WTC11 (cell line): ENCODE measurements at regions not wholly inside any gene's neighbourhood (a gene's known extent, or its start where the extent isn't known, plus 50 kb on each side); places are given as distances from the start of the nearest gene placed in this dataset.

Experiments used
- ATAC-seq: fragments of 200-7000 bp; cut with Tn5 transposase; 2 replicates; pipeline ENCODE4 v1.10.0; 2021; ENCODE audit warnings: mild to moderate bottlenecking, moderate library complexity
- CTCF ChIA-PET: fragments of 300-600 bp; sonication (Branson Sonifier 250); formaldehyde crosslinking; loops from one replicate; lab custom pipeline; 2021; ENCODE audit warnings: antibody characterized with exemption; lab: Charles Lee
- POLR2A ChIA-PET: fragments of 350-600 bp; sonication (Branson Sonifier 250); formaldehyde crosslinking; loops from one replicate; lab custom pipeline; 2021; ENCODE audit warnings: antibody characterized with exemption; lab: Charles Lee
- DNase-seq: peaks from one replicate; pipeline ENCODE4 v3.0.0; 2021; ENCODE audit warnings: low spot score
- H3K27ac Mint-ChIP-seq: 2 replicates; pipeline ENCODE4 v1.8.0; 2021; ENCODE audit warnings: mixed read lengths
- H3K27me3 Mint-ChIP-seq: 2 replicates; pipeline ENCODE4 v1.8.0; 2021; ENCODE audit warnings: low read depth, mild to moderate bottlenecking, moderate library complexity, mixed read lengths
- H3K36me3 Mint-ChIP-seq: 2 replicates; pipeline ENCODE4 v1.8.0; 2021; ENCODE audit warnings: mixed read lengths
- H3K4me1 Mint-ChIP-seq: 2 replicates; pipeline ENCODE4 v1.8.0; 2022; ENCODE audit warnings: mixed read lengths
- H3K4me3 Mint-ChIP-seq: 2 replicates; pipeline ENCODE4 v1.8.0; 2021; ENCODE audit warnings: mild to moderate bottlenecking, moderate library complexity, mixed read lengths
- H3K9me3 Mint-ChIP-seq: 2 replicates; pipeline ENCODE4 v1.8.0; 2021; ENCODE audit warnings: mixed read lengths
- AFF4 ChIP-seq: sonication (generic); formaldehyde crosslinking; IDR thresholded peaks from 2 replicates; pipeline ENCODE4 v1.8.1; 2023; ENCODE audit warnings: mild to moderate bottlenecking, missing genetic modification reagents, borderline replicate concordance
- ATF2 ChIP-seq: sonication (generic); formaldehyde crosslinking; IDR thresholded peaks from 2 replicates; pipeline ENCODE4 v1.8.1; 2022; ENCODE audit warnings: low read depth, missing genetic modification reagents, borderline replicate concordance
- CTCF ChIP-seq: fragments of 200-600 bp; IDR thresholded peaks from 2 replicates; pipeline ENCODE4 v1.8.0; 2022; ENCODE audit warnings: antibody characterized with exemption
- E2F5 ChIP-seq: sonication (generic); formaldehyde crosslinking; IDR thresholded peaks from 2 replicates; pipeline ENCODE4 v1.8.1; 2022; ENCODE audit warnings: mild to moderate bottlenecking, moderate library complexity, missing genetic modification reagents
- FOXP4 ChIP-seq: sonication (generic); formaldehyde crosslinking; IDR thresholded peaks from 2 replicates; pipeline ENCODE4 v1.8.0; 2022; ENCODE audit warnings: mild to moderate bottlenecking, missing genetic modification reagents
- GTF2I ChIP-seq: fragments of 250-450 bp; sonication (Bioruptor Pico); conservative IDR thresholded peaks from 2 replicates; pipeline ENCODE4 v1.4.0; 2021; ENCODE audit warnings: mild to moderate bottlenecking
- HMGXB4 ChIP-seq: sonication (generic); formaldehyde crosslinking; IDR thresholded peaks from 2 replicates; pipeline ENCODE4 v1.8.1; 2023; ENCODE audit warnings: mild to moderate bottlenecking, moderate library complexity, missing genetic modification reagents
- MYBL2 ChIP-seq: sonication (generic); formaldehyde crosslinking; IDR thresholded peaks from 2 replicates; pipeline ENCODE4 v1.8.1; 2023; ENCODE audit warnings: mild to moderate bottlenecking, moderate library complexity, missing genetic modification reagents
- RORB ChIP-seq: fragments of 250-450 bp; sonication (Bioruptor Pico); IDR thresholded peaks from 2 replicates; pipeline ENCODE4 v1.9.0; 2021; ENCODE audit warnings: mild to moderate bottlenecking
- TEAD4 ChIP-seq: sonication (generic); formaldehyde crosslinking; IDR thresholded peaks from 2 replicates; pipeline ENCODE4 v1.8.0; 2022; ENCODE audit warnings: mild to moderate bottlenecking, missing genetic modification reagents
- ZNF416 ChIP-seq: fragments of 250-450 bp; sonication (Bioruptor Pico); IDR thresholded peaks from 2 replicates; pipeline ENCODE4 v1.9.0; 2021; ENCODE audit warnings: mild to moderate bottlenecking, inconsistent platforms
- ZNF532 ChIP-seq: fragments of 250-450 bp; sonication (Bioruptor Pico); IDR thresholded peaks from 2 replicates; pipeline ENCODE4 v1.9.0; 2021; ENCODE audit warnings: mild to moderate bottlenecking, borderline replicate concordance

- ATAC-seq (peak; percentile 88), DNase-seq (peak; percentile 62)
- H3K27ac Mint-ChIP-seq, result no peak overlapping the region
- H3K9me3 Mint-ChIP-seq, result no peaks in the 10 kb centered on the region
- TF ChIP-seq CTCF (peak; percentile 62), GTF2I (CRISPR knock-in tag) (no peak)
- H3K4me1 Mint-ChIP-seq, result peaks cover 2% of the 10 kb centered on the region
- CTCF ChIA-PET, result interaction anchor here (0.6 to 1.8 kb wide), 51 partner anchors 9 to 1176 kb away, joined by 3 to 25 read pairs (median 3); no protein-coding TSS in a partner anchor
- POLR2A ChIA-PET, result no interaction called here
- no peaks in the 10 kb centered on the region for H3K27me3 Mint-ChIP-seq
- H3K4me3 Mint-ChIP-seq, result no peak overlapping the region
- H3K36me3 Mint-ChIP-seq, result no peaks in the 10 kb centered on the region
Measured at GRCh38 chr20:7285918-7286556, 518.6 kb downstream of the BMP2 start.

GRCh38 chr20:7291323-7291943 lies 523.9 kb downstream of the BMP2 start:
- POLR2A ChIA-PET, result no interaction called here
- H3K27ac Mint-ChIP-seq, result peak overlapping the region; percentile 16; the same call in 1 of the 2 replicates
- H3K36me3 Mint-ChIP-seq, result no peaks in the 10 kb centered on the region
- DNase-seq, result no peak
- H3K4me1 Mint-ChIP-seq, result peaks cover 12% of the 10 kb centered on the region
- ATAC-seq, result peak; percentile 84
- H3K9me3 Mint-ChIP-seq, result no peaks in the 10 kb centered on the region
- CTCF ChIA-PET, result no interaction called here
- H3K4me3 Mint-ChIP-seq, result no peak overlapping the region
- H3K27me3 Mint-ChIP-seq, result no peaks in the 10 kb centered on the region
- TF ChIP-seq TEAD4 (CRISPR knock-in tag) (no peak), MYBL2 (CRISPR knock-in tag) (no peak), AFF4 (no peak), ATF2 (CRISPR knock-in tag) (no peak), RORB (CRISPR knock-in tag) (no peak), ZNF416 (CRISPR knock-in tag) (no peak), ZNF532 (CRISPR knock-in tag) (no peak), FOXP4 (CRISPR knock-in tag) (no peak), CTCF (no peak), E2F5 (no peak), HMGXB4 (CRISPR knock-in tag) (no peak)
